ENCODE measurements at regions not wholly inside any gene's neighbourhood (a gene's known extent, or its start where the extent isn't known, plus 50 kb on each side); places are given as distances from the start of the nearest gene placed in this dataset.

- TF ChIP-seq CTCF (IDR thresholded peaks at IDR 0.05) (no peak), MAX (CRISPR knock-in tag; IDR thresholded peaks at IDR 0.05) (no peak), GABPB1 (CRISPR knock-in tag; IDR thresholded peaks at IDR 0.05) (no peak), ZNF263 (CRISPR knock-in tag; IDR thresholded peaks at IDR 0.05; ENCODE audit: low read depth) (no peak), AFF4 (CRISPR knock-in tag; IDR thresholded peaks at IDR 0.05; ENCODE audit: borderline replicate concordance) (no peak), ATF1 (CRISPR knock-in tag; IDR thresholded peaks at IDR 0.05) (no peak), ATF3 (CRISPR knock-in tag; conservative IDR thresholded peaks at IDR 0.05) (no peak), IRF2 (CRISPR knock-in tag; IDR thresholded peaks at IDR 0.05; ENCODE audit: borderline replicate concordance, low read depth) (no peak)
These were observed 262.5 kb downstream of the BTBD3 start for GRCh38 chr20:12180107-12180661.

Measured in WTC11 (cell line).